ENCODE measurements at regions not wholly inside any gene's neighbourhood (a gene's known extent, or its start where the extent isn't known, plus 50 kb on each side); places are given as distances from the start of the nearest gene placed in this dataset.
"Not testable (repeated sequence)": the region's sequence is repeated elsewhere in the genome, so short reads cannot be mapped to it uniquely, and the experiment has no call there.

- no peak for ATAC-seq
- Mint-ChIP-seq H3K27ac (no peak overlapping the region), H3K4me3 (no peak overlapping the region), H3K9me3 (no peaks in the 10 kb centered on the region), H3K27me3 (no peaks in the 10 kb centered on the region), H3K4me1 (no peaks in the 10 kb centered on the region)
- DNase-seq = no peak
These were observed 120.4 kb upstream of the DUSP21 start for GRCh38 chrX:44723426-44723825.

- Mint-ChIP-seq H3K4me1 (no peaks in the 10 kb centered on the region), H3K9me3 (no peaks in the 10 kb centered on the region), H3K27ac (peak overlapping the region in 1 of 2 donors; percentile 49), H3K27me3 (no peaks in the 10 kb centered on the region), H3K4me3 (no peak overlapping the region)
- DNase-seq = no peak
- ATAC-seq = no peak
These were observed 135.4 kb upstream of the DUSP21 start for GRCh38 chrX:44708470-44708869.

- no peaks in the 10 kb centered on the region for H3K27me3 Mint-ChIP-seq
- no peak overlapping the region for H3K27ac Mint-ChIP-seq
- H3K9me3 Mint-ChIP-seq = no peaks in the 10 kb centered on the region
- no peak for DNase-seq
- ATAC-seq = no peak
- no peak overlapping the region for H3K4me3 Mint-ChIP-seq
- H3K4me1 Mint-ChIP-seq = no peaks in the 10 kb centered on the region
These were observed 137.8 kb upstream of the DUSP21 start for GRCh38 chrX:44705817-44706551.

- Mint-ChIP-seq H3K27ac (no peak overlapping the region), H3K4me1 (no peaks in the 10 kb centered on the region), H3K27me3 (no peaks in the 10 kb centered on the region), H3K9me3 (no peaks in the 10 kb centered on the region), H3K4me3 (no peak overlapping the region)
- no peak for ATAC-seq
- DNase-seq = no peak
These were observed 145.5 kb upstream of the DUSP21 start for GRCh38 chrX:44698357-44698756.

GRCh38 chrX:44693255-44693654 is 150.6 kb upstream of the DUSP21 start:
- no peaks in the 10 kb centered on the region for H3K27me3 Mint-ChIP-seq
- no peak overlapping the region for H3K27ac Mint-ChIP-seq
- H3K9me3 Mint-ChIP-seq = no peaks in the 10 kb centered on the region
- no peaks in the 10 kb centered on the region for H3K4me1 Mint-ChIP-seq
- ATAC-seq = no peak
- H3K4me3 Mint-ChIP-seq = no peak overlapping the region
- DNase-seq = no peak

- Mint-ChIP-seq H3K4me1 (no peaks in the 10 kb centered on the region), H3K4me3 (no peak overlapping the region), H3K27me3 (no peaks in the 10 kb centered on the region), H3K27ac (no peak overlapping the region), H3K9me3 (no peaks in the 10 kb centered on the region)
- DNase-seq (no peak), ATAC-seq (no peak)
These were observed 147.5 kb upstream of the FUNDC1 start for GRCh38 chrX:44690129-44690528.

- no peaks in the 10 kb centered on the region for H3K9me3 Mint-ChIP-seq
- DNase-seq (no peak), ATAC-seq (no peak)
- no peak overlapping the region for H3K27ac Mint-ChIP-seq
- H3K27me3 Mint-ChIP-seq = no peaks in the 10 kb centered on the region
- H3K4me1 Mint-ChIP-seq = no peaks in the 10 kb centered on the region
- H3K4me3 Mint-ChIP-seq = no peak overlapping the region
These were observed 132.8 kb upstream of the FUNDC1 start for GRCh38 chrX:44675362-44676024.

- Mint-ChIP-seq H3K27me3 (no peaks in the 10 kb centered on the region), H3K9me3 (no peaks in the 10 kb centered on the region), H3K27ac (no peak overlapping the region), H3K4me3 (no peak overlapping the region), H3K4me1 (no peaks in the 10 kb centered on the region)
- DNase-seq (no peak), ATAC-seq (no peak)
These were observed 132.2 kb upstream of the FUNDC1 start for GRCh38 chrX:44674906-44675305.

GRCh38 chrX:44669626-44670025 is 127.0 kb upstream of the FUNDC1 start:
- Mint-ChIP-seq H3K9me3 (no peaks in the 10 kb centered on the region), H3K27me3 (no peaks in the 10 kb centered on the region), H3K4me1 (no peaks in the 10 kb centered on the region), H3K27ac (no peak overlapping the region), H3K4me3 (no peak overlapping the region)
- DNase-seq (no peak), ATAC-seq (no peak)

GRCh38 chrX:44667771-44668170 is 125.1 kb upstream of the FUNDC1 start:
- ATAC-seq (no peak), DNase-seq (no peak)
- no peak overlapping the region for H3K4me3 Mint-ChIP-seq
- H3K9me3 Mint-ChIP-seq = peaks cover 0 to 4% of the 10 kb centered on the region in 2 donors
- no peaks in the 10 kb centered on the region for H3K27me3 Mint-ChIP-seq
- no peak overlapping the region for H3K27ac Mint-ChIP-seq
- H3K4me1 Mint-ChIP-seq = no peaks in the 10 kb centered on the region

GRCh38 chrX:44657718-44658246 is 115.1 kb upstream of the FUNDC1 start:
- H3K4me3 Mint-ChIP-seq, ATAC-seq, H3K9me3 Mint-ChIP-seq, DNase-seq, H3K27me3 Mint-ChIP-seq, H3K4me1 Mint-ChIP-seq, H3K27ac Mint-ChIP-seq: not testable (repeated sequence)

- ATAC-seq = no peak
- Mint-ChIP-seq H3K4me3 (no peak overlapping the region), H3K4me1 (no peaks in the 10 kb centered on the region), H3K27ac (no peak overlapping the region), H3K9me3 (no peaks in the 10 kb centered on the region), H3K27me3 (no peaks in the 10 kb centered on the region)
- no peak for DNase-seq
These were observed 108.7 kb upstream of the FUNDC1 start for GRCh38 chrX:44651358-44651757.

- ATAC-seq = no peak
- no peak overlapping the region for H3K4me3 Mint-ChIP-seq
These were observed 101.1 kb upstream of the FUNDC1 start for GRCh38 chrX:44643723-44644122.

GRCh38 chrX:44637282-44637681 is 94.6 kb upstream of the FUNDC1 start:
- ATAC-seq (no peak), DNase-seq (no peak)
- no peak overlapping the region for H3K27ac Mint-ChIP-seq
- no peaks in the 10 kb centered on the region for H3K9me3 Mint-ChIP-seq
- no peaks in the 10 kb centered on the region for H3K27me3 Mint-ChIP-seq
- H3K4me3 Mint-ChIP-seq = no peak overlapping the region
- H3K4me1 Mint-ChIP-seq = no peaks in the 10 kb centered on the region

More at GRCh38 chrX:44643723-44644122, 101.1 kb upstream of the FUNDC1 start:
- no peak overlapping the region for H3K27ac Mint-ChIP-seq
- no peaks in the 10 kb centered on the region for H3K4me1 Mint-ChIP-seq
- H3K9me3 Mint-ChIP-seq = peaks cover 0 to 8% of the 10 kb centered on the region in 2 donors
- no peak for DNase-seq
- no peaks in the 10 kb centered on the region for H3K27me3 Mint-ChIP-seq

GRCh38 chrX:44621078-44621477 is 78.4 kb upstream of the FUNDC1 start:
- H3K27me3 Mint-ChIP-seq = no peaks in the 10 kb centered on the region
- DNase-seq = no peak

GRCh38 chrX:44619039-44619438 is 76.4 kb upstream of the FUNDC1 start:
- no peak for DNase-seq
- Mint-ChIP-seq H3K4me1 (no peaks in the 10 kb centered on the region), H3K27ac (no peak overlapping the region), H3K9me3 (no peaks in the 10 kb centered on the region), H3K4me3 (no peak overlapping the region), H3K27me3 (no peaks in the 10 kb centered on the region)
- no peak for ATAC-seq

More at GRCh38 chrX:44621078-44621477, 78.4 kb upstream of the FUNDC1 start:
- no peak overlapping the region for H3K4me3 Mint-ChIP-seq
- no peak for ATAC-seq
- H3K27ac Mint-ChIP-seq = no peak overlapping the region
- no peaks in the 10 kb centered on the region for H3K4me1 Mint-ChIP-seq
- H3K9me3 Mint-ChIP-seq = no peaks in the 10 kb centered on the region

Data from stimulated activated naive CD8-positive, alpha-beta T cell treated with anti-CD3 and anti-CD28 coated beads, Interleukin-15, amount 100 ng/mL, for 72 hours (primary cell).